GM12891 (cell line): ENCODE measurements at regions not wholly inside any gene's neighbourhood (a gene's known extent, or its start where the extent isn't known, plus 50 kb on each side); places are given as distances from the start of the nearest gene placed in this dataset.

Source experiments
- POLR2A ChIP-seq: IDR thresholded peaks from 2 replicates; pipeline ENCODE4 v1.6.1; 2011; ENCODE audit warnings: low read depth, low read length, control low read depth
- TAF1 ChIP-seq: IDR thresholded peaks from 2 replicates; pipeline ENCODE4 v1.6.1; 2011; ENCODE audit warnings: low read depth, low read length, control low read depth

GRCh38 chr20:19909725-19910124, 107.4 kb upstream of the NAA20 start:
- TF ChIP-seq POLR2A, result no peak
- no peak for TF ChIP-seq TAF1
